H9 (cell line): ENCODE measurements at regions not wholly inside any gene's neighbourhood (a gene's known extent, or its start where the extent isn't known, plus 50 kb on each side); places are given as distances from the start of the nearest gene placed in this dataset.

Experiments
- DNase-seq: peaks from one replicate; pipeline ENCODE4 v3.0.0-alpha.2; 2017
- H2AFZ ChIP-seq: one replicate; pipeline ENCODE4 v1.6.1; 2013; ENCODE audit warnings: mild to moderate bottlenecking, low read length, control low read depth, moderate library complexity
- H2AK5ac ChIP-seq: 2 replicates; pipeline ENCODE4 v1.6.1; 2013; ENCODE audit warnings: low read length, control low read depth, mixed read lengths; ENCODE audit not compliant: insufficient read length
- H2BK120ac ChIP-seq: one replicate; pipeline ENCODE4 v1.6.1; 2013; ENCODE audit warnings: low read depth, mild to moderate bottlenecking, low read length, control low read depth, inconsistent platforms; ENCODE audit not compliant: poor library complexity, severe bottlenecking
- H2BK12ac ChIP-seq: 2 replicates; pipeline ENCODE4 v1.6.1; 2013; ENCODE audit warnings: low read length, control low read depth, mixed read lengths, low read depth; ENCODE audit not compliant: insufficient read length
- H2BK15ac ChIP-seq: 2 replicates; pipeline ENCODE4 v1.6.1; 2013; ENCODE audit warnings: low read depth, low read length, control low read depth
- H2BK20ac ChIP-seq: one replicate; pipeline ENCODE4 v1.6.1; 2013; ENCODE audit warnings: low read depth, mild to moderate bottlenecking, low read length, control low read depth, inconsistent platforms; ENCODE audit not compliant: poor library complexity, severe bottlenecking
- H2BK5ac ChIP-seq: 2 replicates; pipeline ENCODE4 v1.6.1; 2013; ENCODE audit warnings: low read length, control low read depth, mixed read lengths; ENCODE audit not compliant: insufficient read length
- H3K14ac ChIP-seq: 2 replicates; pipeline ENCODE4 v1.6.1; 2013; ENCODE audit warnings: low read length, control low read depth; ENCODE audit not compliant: insufficient read depth
- H3K18ac ChIP-seq: 2 replicates; pipeline ENCODE4 v1.6.1; 2013; ENCODE audit warnings: low read depth, mild to moderate bottlenecking, mixed read lengths, low read length, control low read depth; ENCODE audit not compliant: insufficient read length
- H3K23ac ChIP-seq: 2 replicates; pipeline ENCODE4 v1.6.1; 2013; ENCODE audit warnings: low read length, control low read depth, mixed read lengths, low read depth; ENCODE audit not compliant: insufficient read length
- H3K23me2 ChIP-seq: 2 replicates; pipeline ENCODE4 v1.6.1; 2013; ENCODE audit warnings: low read depth, mild to moderate bottlenecking, mixed read lengths, low read length, control low read depth; ENCODE audit not compliant: insufficient read length, poor library complexity, severe bottlenecking
- H3K27ac ChIP-seq: 2 replicates; pipeline ENCODE4 v1.5.1; 2013; ENCODE audit warnings: low read length, control low read depth, mixed read lengths, low read depth; ENCODE audit not compliant: insufficient read length
- H3K27me3 ChIP-seq: 2 replicates; pipeline ENCODE4 v1.6.1; 2013; ENCODE audit warnings: low read length, control low read depth, inconsistent platforms; ENCODE audit not compliant: insufficient read depth
- H3K4ac ChIP-seq: 2 replicates; pipeline ENCODE4 v1.6.1; 2013; ENCODE audit warnings: low read depth, mild to moderate bottlenecking, control low read depth, inconsistent platforms, low read length, moderate library complexity
- H3K4me1 ChIP-seq: 2 replicates; pipeline ENCODE4 v1.6.1; 2013; ENCODE audit warnings: low read length, control low read depth, inconsistent platforms; ENCODE audit not compliant: insufficient read depth
- H3K4me2 ChIP-seq: 2 replicates; pipeline ENCODE4 v1.6.1; 2013; ENCODE audit warnings: low read length, control low read depth, mixed read lengths; ENCODE audit not compliant: insufficient read length, insufficient read depth
- H3K56ac ChIP-seq: 2 replicates; pipeline ENCODE4 v1.6.1; 2013; ENCODE audit warnings: low read depth, mild to moderate bottlenecking, mixed read lengths, low read length, control low read depth; ENCODE audit not compliant: insufficient read length
- H3K79me1 ChIP-seq: 2 replicates; pipeline ENCODE4 v1.6.1; 2013; ENCODE audit warnings: low read depth, mild to moderate bottlenecking, moderate library complexity, low read length, control low read depth, inconsistent platforms; ENCODE audit not compliant: insufficient read depth, poor library complexity, severe bottlenecking
- H3K79me2 ChIP-seq: 2 replicates; pipeline ENCODE4 v1.6.1; 2013; ENCODE audit warnings: low read length, control low read depth, inconsistent platforms; ENCODE audit not compliant: insufficient read depth
- H3K9ac ChIP-seq: 2 replicates; pipeline ENCODE4 v1.6.1; 2013; ENCODE audit warnings: low read length, control low read depth, mixed read lengths; ENCODE audit not compliant: insufficient read length; ENCODE audit errors: extremely low read depth
- H3K9me3 ChIP-seq: one replicate; pipeline ENCODE4 v1.6.1; 2013; ENCODE audit warnings: low read depth, low read length, inconsistent platforms; ENCODE audit not compliant: control insufficient read depth
- H3T11ph ChIP-seq: one replicate; pipeline ENCODE4 v1.6.1; 2013; ENCODE audit warnings: mild to moderate bottlenecking, low read length, control low read depth, inconsistent platforms
- H4K20me1 ChIP-seq: one replicate; pipeline ENCODE4 v1.6.1; 2013; ENCODE audit not compliant: control insufficient read depth, insufficient read length, insufficient read depth
- H4K5ac ChIP-seq: 2 replicates; pipeline ENCODE4 v1.6.1; 2013; ENCODE audit warnings: low read depth, mild to moderate bottlenecking, mixed read lengths, low read length, control low read depth; ENCODE audit not compliant: insufficient read length
- H4K8ac ChIP-seq: replicated peaks from 2 replicates; pipeline ENCODE4 v1.6.1; 2013; ENCODE audit warnings: low read length, control low read depth, mixed read lengths, low read depth; ENCODE audit not compliant: insufficient read length
- H4K91ac ChIP-seq: 2 replicates; pipeline ENCODE4 v1.6.1; 2013; ENCODE audit warnings: low read depth, mild to moderate bottlenecking, moderate library complexity, mixed read lengths, low read length, control low read depth; ENCODE audit not compliant: insufficient read length
- H3K27ac Mint-ChIP-seq, 3 experiments: 2 replicates in 2 of 3; 3 replicates in 1 of 3; pipeline ENCODE4 v1.8.0; 2020 to 2021; ENCODE audit warnings: mixed read lengths in 3 of 3, mild to moderate bottlenecking in 1 of 3, moderate library complexity in 1 of 3
- H3K27me3 Mint-ChIP-seq: 2 replicates; pipeline ENCODE4 v1.8.0; 2021; ENCODE audit warnings: low read depth, mild to moderate bottlenecking, moderate library complexity, mixed read lengths
- H3K36me3 Mint-ChIP-seq, 3 experiments: 2 replicates in 2 of 3; 3 replicates in 1 of 3; pipeline ENCODE4 v1.8.0; 2020 to 2021; ENCODE audit warnings: low read depth in 3 of 3, mixed read lengths in 3 of 3; ENCODE audit not compliant: insufficient read depth in 1 of 3
- H3K4me1 Mint-ChIP-seq, 2 experiments: 2 replicates each; pipeline ENCODE4 v1.8.0; 2020; ENCODE audit warnings: mixed read lengths in 2 of 2
- H3K4me3 Mint-ChIP-seq, 2 experiments: 2 replicates in 1 of 2; 3 replicates in 1 of 2; pipeline ENCODE4 v1.8.0; 2020 to 2021; ENCODE audit warnings: mild to moderate bottlenecking in 2 of 2, mixed read lengths in 2 of 2, moderate library complexity in 1 of 2
- H3K9me3 Mint-ChIP-seq, 2 experiments: 2 replicates in 1 of 2; 3 replicates in 1 of 2; pipeline ENCODE4 v1.8.0; 2020; ENCODE audit warnings: mild to moderate bottlenecking in 2 of 2, mixed read lengths in 2 of 2, moderate library complexity in 1 of 2
- CTCF ChIP-seq: fragments of 200-600 bp; sonication (generic); conservative IDR thresholded peaks from 3 replicates; pipeline ENCODE4 v1.8.0; 2021; ENCODE audit warnings: antibody characterized with exemption, mild to moderate bottlenecking
- WGBS: extraction: QIAGEN DNeasy Blood & Tissue Kit; methylation state at CpG from one replicate; pipeline ENCODE4 v1.1.7; 2013; ENCODE audit warnings: missing lambda C conversion rate, low lambda C conversion rate, mixed read lengths; ENCODE audit not compliant: insufficient read length; ENCODE audit errors: extremely low coverage; 5-methylcytosine and 5-hydroxymethylcytosine counted together

DNA sequence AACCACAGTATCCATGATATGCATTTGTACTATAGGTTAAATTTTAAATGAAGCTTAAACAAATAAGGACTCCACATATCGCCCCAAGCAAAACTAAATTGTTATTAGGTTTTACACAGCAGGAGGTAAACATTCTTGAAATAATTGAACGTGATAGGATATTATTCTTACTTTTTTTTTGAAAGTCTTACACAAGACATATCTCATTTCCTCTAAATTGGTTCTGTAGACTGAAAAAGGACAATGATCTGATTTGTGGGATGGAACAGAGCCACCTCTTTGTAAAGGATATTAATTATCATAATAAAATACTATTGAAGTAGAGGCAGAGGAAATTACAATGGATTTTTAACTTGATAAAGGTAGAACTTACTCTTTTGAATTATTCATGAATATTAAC is 155.1 kb upstream of the SEMA3D start:
- Histone ChIP-seq H2BK12ac (no peak overlapping the region), H2AK5ac (no peak overlapping the region), H3K56ac (no peak overlapping the region), H3K79me1 (no peaks in the 10 kb centered on the region), H2BK5ac (no peak overlapping the region), H3K9me3 (no peaks in the 10 kb centered on the region), H4K91ac (no peak overlapping the region), H3K4me1 (no peaks in the 10 kb centered on the region), H2BK120ac (no peak overlapping the region), H2AFZ (no peak overlapping the region), H3K27me3 (no peaks in the 10 kb centered on the region), H4K5ac (no peak overlapping the region), H3K4ac (no peak overlapping the region), H3K4me2 (no peak overlapping the region), H2BK15ac (no peak overlapping the region), H3K23me2 (no peaks in the 10 kb centered on the region), H3T11ph (no peak overlapping the region), H3K9ac (no peak overlapping the region), H3K79me2 (no peaks in the 10 kb centered on the region), H3K18ac (no peak overlapping the region), H3K23ac (no peak overlapping the region), H4K8ac (no peak overlapping the region), H4K20me1 (no peaks in the 10 kb centered on the region), H3K27ac (no peak overlapping the region), H2BK20ac (no peak overlapping the region), H3K14ac (no peak overlapping the region)
- DNase-seq, result no peak
- Mint-ChIP-seq H3K36me3 (no peaks in the 10 kb centered on the region), H3K4me1 (peaks cover 2 to 5% of the 10 kb centered on the region in 2 experiments; a peak in 2 of 4 replicates), H3K27me3 (no peaks in the 10 kb centered on the region), H3K27ac (no peak overlapping the region), H3K9me3 (no peaks in the 10 kb centered on the region), H3K4me3 (no peak overlapping the region)
- no CpG with 5 or more reads among the region's 2 CpGs for WGBS
- TF ChIP-seq CTCF, result no peak
